ENCODE measurements at regions not wholly inside any gene's neighbourhood (a gene's known extent, or its start where the extent isn't known, plus 50 kb on each side); places are given as distances from the start of the nearest gene placed in this dataset.

GRCh38 chr19:28878862-28879566 lies 333.9 kb downstream of the UQCRFS1 start:
- peak; percentile 43 for DNase-seq

- no peak for DNase-seq
Measured at GRCh38 chr19:28876609-28877123, 336.3 kb downstream of the UQCRFS1 start.

- DNase-seq = no peak
Measured at GRCh38 chr19:28874742-28875141, 338.2 kb downstream of the UQCRFS1 start.

GRCh38 chr19:28873301-28873700 lies 339.6 kb downstream of the UQCRFS1 start:
- no peak for DNase-seq

GRCh38 chr19:28871099-28871725 lies 341.7 kb downstream of the UQCRFS1 start:
- no peak for DNase-seq

GRCh38 chr19:28869459-28869858 lies 343.5 kb downstream of the UQCRFS1 start:
- no peak for DNase-seq

- no peak for DNase-seq
Measured at GRCh38 chr19:28868836-28869235, 344.1 kb downstream of the UQCRFS1 start.

- DNase-seq = no peak
Measured at GRCh38 chr19:28867978-28868377, 345.0 kb downstream of the UQCRFS1 start.

GRCh38 chr19:28864577-28865042 lies 348.3 kb downstream of the UQCRFS1 start:
- DNase-seq = no peak

- no peak for DNase-seq
Measured at GRCh38 chr19:28864024-28864503, 348.9 kb downstream of the UQCRFS1 start.

GRCh38 chr19:28862238-28862637 lies 350.7 kb downstream of the UQCRFS1 start:
- no peak for DNase-seq

GRCh38 chr19:28859811-28860210 lies 353.1 kb downstream of the UQCRFS1 start:
- no peak for DNase-seq

GRCh38 chr19:28858933-28859332 lies 354.0 kb downstream of the UQCRFS1 start:
- no peak for DNase-seq

- no peak for DNase-seq
Measured at GRCh38 chr19:28857967-28858366, 355.0 kb downstream of the UQCRFS1 start.

GRCh38 chr19:28855216-28855615 lies 357.7 kb downstream of the UQCRFS1 start:
- DNase-seq = no peak

GRCh38 chr19:28847468-28847867 lies 365.5 kb downstream of the UQCRFS1 start:
- no peak for DNase-seq

GRCh38 chr19:28846094-28846812 lies 366.7 kb downstream of the UQCRFS1 start:
- DNase-seq = no peak

- DNase-seq = no peak
Measured at GRCh38 chr19:28843761-28844492, 369.0 kb downstream of the UQCRFS1 start.

GRCh38 chr19:28841531-28841930 lies 371.4 kb downstream of the UQCRFS1 start:
- DNase-seq = no peak

GRCh38 chr19:28840891-28841290 lies 372.1 kb downstream of the UQCRFS1 start:
- no peak for DNase-seq

- DNase-seq = no peak
Measured at GRCh38 chr19:28839455-28839854, 373.5 kb downstream of the UQCRFS1 start.

- no peak for DNase-seq
Measured at GRCh38 chr19:28838909-28839308, 374.0 kb downstream of the UQCRFS1 start.

GRCh38 chr19:28836421-28836820 lies 376.5 kb downstream of the UQCRFS1 start:
- no peak for DNase-seq
